ENCODE measurements at regions not wholly inside any gene's neighbourhood (a gene's known extent, or its start where the extent isn't known, plus 50 kb on each side); places are given as distances from the start of the nearest gene placed in this dataset.

GRCh38 chr2:39998617-39999016, 219.6 kb upstream of the THUMPD2 start:
- no peak overlapping the region for H3K27ac ChIP-seq
- DNase-seq (ENCODE audit: low spot score in 2 of 2): no peak
- WGBS: 75% methylated on average over 2 of the region's 2 CpGs
- H3K4me1 ChIP-seq: no peaks in the 10 kb centered on the region
- no peaks in the 10 kb centered on the region for H3K9me3 ChIP-seq
- H3K36me3 ChIP-seq: no peaks in the 10 kb centered on the region
- no peak overlapping the region for H3K4me3 ChIP-seq
- no peaks in the 10 kb centered on the region for H3K27me3 ChIP-seq
- TF ChIP-seq EP300 (IDR thresholded peaks at IDR 0.05) (no peak), POLR2A (IDR thresholded peaks at IDR 0.05) (no peak), POLR2AphosphoS5 (IDR thresholded peaks at IDR 0.05) (no peak), CTCF (IDR thresholded peaks at IDR 0.05) (no peak)

DNA sequence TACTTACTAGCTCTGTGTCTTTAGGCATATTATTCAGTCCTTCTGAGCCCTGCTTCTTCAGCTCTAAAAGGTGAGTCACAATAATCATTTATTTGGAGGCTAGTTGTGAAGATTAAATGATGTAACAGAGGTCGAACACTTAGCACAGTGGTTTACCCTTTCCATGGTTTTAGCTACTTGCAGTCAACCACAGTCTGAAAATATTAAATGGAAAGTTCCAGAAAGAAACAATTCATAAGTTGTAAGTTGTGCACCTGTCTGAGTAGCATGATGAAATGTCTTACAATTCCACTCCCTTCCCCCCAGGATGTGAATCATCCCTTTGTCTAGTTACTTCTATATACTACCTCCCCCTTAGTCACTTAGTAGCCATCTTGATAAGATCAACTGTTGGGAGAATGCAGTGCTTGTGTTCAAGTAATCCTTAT, 217.6 kb upstream of the THUMPD2 start:
- Histone ChIP-seq H3K9me3 (no peaks in the 10 kb centered on the region), H3K27me3 (no peaks in the 10 kb centered on the region), H3K4me3 (no peak overlapping the region), H3K27ac (no peak overlapping the region), H3K36me3 (no peaks in the 10 kb centered on the region), H3K4me1 (no peaks in the 10 kb centered on the region)
- TF ChIP-seq POLR2AphosphoS5 (IDR thresholded peaks at IDR 0.05) (no peak), EP300 (IDR thresholded peaks at IDR 0.05) (no peak), CTCF (IDR thresholded peaks at IDR 0.05) (no peak), POLR2A (IDR thresholded peaks at IDR 0.05) (no peak)
- no peak for DNase-seq (ENCODE audit: low spot score in 2 of 2)
- WGBS: 64% methylated on average over 1 of the region's 1 CpG

- no peak overlapping the region for H3K4me3 ChIP-seq
- no peaks in the 10 kb centered on the region for H3K4me1 ChIP-seq
- H3K27ac ChIP-seq: no peak overlapping the region
- TF ChIP-seq CTCF (IDR thresholded peaks at IDR 0.05) (no peak), POLR2AphosphoS5 (IDR thresholded peaks at IDR 0.05) (no peak), POLR2A (IDR thresholded peaks at IDR 0.05) (no peak), EP300 (IDR thresholded peaks at IDR 0.05) (no peak)
- H3K9me3 ChIP-seq: no peaks in the 10 kb centered on the region
- WGBS: 87% methylated on average over 3 of the region's 3 CpGs
- no peak for DNase-seq (ENCODE audit: low spot score in 2 of 2)
- no peaks in the 10 kb centered on the region for H3K27me3 ChIP-seq
- H3K36me3 ChIP-seq: no peaks in the 10 kb centered on the region
These were observed 216.1 kb upstream of the THUMPD2 start for GRCh38 chr2:39995005-39995737.

DNA sequence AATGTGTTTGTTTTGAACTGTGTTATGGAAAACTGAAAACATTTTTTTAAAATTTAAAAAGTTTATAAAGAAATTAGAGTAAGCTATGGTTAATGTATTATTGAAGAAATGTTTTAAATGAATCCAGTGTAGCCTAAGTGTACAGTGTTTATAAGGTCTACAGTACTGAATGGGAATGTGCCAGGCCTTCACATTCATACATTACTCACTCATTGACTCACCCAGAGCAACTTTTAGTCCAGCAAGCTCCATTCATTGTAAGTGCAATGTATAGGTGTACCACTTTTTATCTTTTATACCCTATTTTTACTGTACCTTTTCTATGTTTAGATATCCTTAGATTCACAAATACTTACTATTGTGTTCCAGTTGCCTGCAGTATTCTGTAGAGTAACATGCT, 215.1 kb upstream of the THUMPD2 start:
- DNase-seq (ENCODE audit: low spot score in 2 of 2): no peak
- no peak overlapping the region for H3K4me3 ChIP-seq
- TF ChIP-seq CTCF (IDR thresholded peaks at IDR 0.05) (no peak), POLR2A (IDR thresholded peaks at IDR 0.05) (no peak), EP300 (IDR thresholded peaks at IDR 0.05) (no peak), POLR2AphosphoS5 (IDR thresholded peaks at IDR 0.05) (no peak)
- H3K27me3 ChIP-seq: no peaks in the 10 kb centered on the region
- H3K36me3 ChIP-seq: no peaks in the 10 kb centered on the region
- H3K4me1 ChIP-seq: no peaks in the 10 kb centered on the region
- H3K9me3 ChIP-seq: no peaks in the 10 kb centered on the region
- H3K27ac ChIP-seq: no peak overlapping the region

DNA sequence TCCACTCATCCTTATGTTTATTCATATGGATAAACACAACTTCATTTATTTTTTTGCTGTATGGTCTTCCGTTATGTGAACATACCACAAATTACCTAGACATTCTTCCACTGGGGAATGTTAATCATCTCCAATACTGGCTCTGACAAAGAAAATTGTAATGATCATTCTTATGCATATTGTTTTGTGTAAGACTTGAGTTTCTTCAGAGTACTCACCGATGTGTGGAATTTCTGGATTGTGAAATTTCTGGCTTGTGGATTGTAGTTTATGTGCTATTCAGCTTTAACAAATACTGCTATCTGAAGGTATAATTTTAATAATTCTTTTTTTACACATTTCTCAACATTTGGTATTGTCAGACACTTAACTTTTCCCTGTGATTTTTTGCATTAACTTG, 212.2 kb upstream of the THUMPD2 start:
- WGBS: 36% methylated on average over 2 of the region's 2 CpGs
- TF ChIP-seq POLR2A (IDR thresholded peaks at IDR 0.05): no peak
- TF ChIP-seq CTCF (IDR thresholded peaks at IDR 0.05): no peak
- no peak for TF ChIP-seq EP300 (IDR thresholded peaks at IDR 0.05)
- TF ChIP-seq POLR2AphosphoS5 (IDR thresholded peaks at IDR 0.05): no peak
- DNase-seq (ENCODE audit: low spot score in 2 of 2): no peak

More for the DNA sequence above, 212.2 kb upstream of the THUMPD2 start:
- Histone ChIP-seq H3K9me3 (no peaks in the 10 kb centered on the region), H3K4me3 (no peak overlapping the region), H3K27ac (no peak overlapping the region), H3K4me1 (no peaks in the 10 kb centered on the region), H3K27me3 (no peaks in the 10 kb centered on the region), H3K36me3 (no peaks in the 10 kb centered on the region)

All from suprapubic skin (tissue), 4 donors.